ENCODE measurements at regions not wholly inside any gene's neighbourhood (a gene's known extent, or its start where the extent isn't known, plus 50 kb on each side); places are given as distances from the start of the nearest gene placed in this dataset.

- H3K79me2 ChIP-seq (ENCODE audit: insufficient read depth, low read depth, low read length), result no peaks in the 10 kb centered on the region
- no peaks in the 10 kb centered on the region for H3K4me1 ChIP-seq (ENCODE audit: insufficient read depth, low read length, poor library complexity, severe bottlenecking)
- no peaks in the 10 kb centered on the region for H3K36me3 ChIP-seq (ENCODE audit: insufficient read depth, low read length)
- no TSS peak for BruUV-seq (replicated peaks)
- no peak for DNase-seq (ENCODE audit: low spot score)
- no peak overlapping the region for H3K27ac ChIP-seq (ENCODE audit: low read depth, low read length, poor library complexity, severe bottlenecking)
- no peak overlapping the region for H3K4me3 ChIP-seq (ENCODE audit: low read depth, low read length, poor library complexity, severe bottlenecking)
- TF ChIP-seq EZH2phosphoT487 (IDR thresholded peaks at IDR 0.05; ENCODE audit: borderline replicate concordance, low read depth, low read length), result no peak
- TF ChIP-seq, protein P1, sequence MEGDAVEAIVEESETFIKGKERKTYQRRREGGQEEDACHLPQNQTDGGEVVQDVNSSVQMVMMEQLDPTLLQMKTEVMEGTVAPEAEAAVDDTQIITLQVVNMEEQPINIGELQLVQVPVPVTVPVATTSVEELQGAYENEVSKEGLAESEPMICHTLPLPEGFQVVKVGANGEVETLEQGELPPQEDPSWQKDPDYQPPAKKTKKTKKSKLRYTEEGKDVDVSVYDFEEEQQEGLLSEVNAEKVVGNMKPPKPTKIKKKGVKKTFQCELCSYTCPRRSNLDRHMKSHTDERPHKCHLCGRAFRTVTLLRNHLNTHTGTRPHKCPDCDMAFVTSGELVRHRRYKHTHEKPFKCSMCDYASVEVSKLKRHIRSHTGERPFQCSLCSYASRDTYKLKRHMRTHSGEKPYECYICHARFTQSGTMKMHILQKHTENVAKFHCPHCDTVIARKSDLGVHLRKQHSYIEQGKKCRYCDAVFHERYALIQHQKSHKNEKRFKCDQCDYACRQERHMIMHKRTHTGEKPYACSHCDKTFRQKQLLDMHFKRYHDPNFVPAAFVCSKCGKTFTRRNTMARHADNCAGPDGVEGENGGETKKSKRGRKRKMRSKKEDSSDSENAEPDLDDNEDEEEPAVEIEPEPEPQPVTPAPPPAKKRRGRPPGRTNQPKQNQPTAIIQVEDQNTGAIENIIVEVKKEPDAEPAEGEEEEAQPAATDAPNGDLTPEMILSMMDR (conservative IDR thresholded peaks at IDR 0.05; ENCODE audit: low read length), result no peak
- intact Hi-C loops (cut with micrococcal nuclease; ENCODE audit: unreplicated experiment), result no loop called here
- 0 out of 2 replicates have a peak, but pooled peaks cover 8% of the 10 kb centered on the region for H3K9me3 ChIP-seq (ENCODE audit: low read length)
- ChIA-PET POLR2A (no interaction called here), CTCF (ENCODE audit: unreplicated experiment) (no interaction called here)
- H3K9me2 ChIP-seq (ENCODE audit: insufficient read depth, low read length), result no peaks in the 10 kb centered on the region
- no peak overlapping the region for H3K4me2 ChIP-seq (ENCODE audit: low read length)
- no peak overlapping the region for H2AFZ ChIP-seq (ENCODE audit: low read length)
- H4K20me1 ChIP-seq (ENCODE audit: insufficient read depth, low read length), result no peaks in the 10 kb centered on the region
Observed at GRCh38 chr11:133608496-133608895, 76.2 kb upstream of the OPCML start.

- H3K36me3 ChIP-seq (ENCODE audit: insufficient read depth, low read length), result no peaks in the 10 kb centered on the region
- H3K9me2 ChIP-seq (ENCODE audit: insufficient read depth, low read length), result no peaks in the 10 kb centered on the region
- DNase-seq (ENCODE audit: low spot score), result no peak
- H3K4me1 ChIP-seq (ENCODE audit: insufficient read depth, low read length, poor library complexity, severe bottlenecking), result no peaks in the 10 kb centered on the region
- TF ChIP-seq, protein P1 (conservative IDR thresholded peaks at IDR 0.05; ENCODE audit: low read length), result no peak
- no peak for TF ChIP-seq EZH2phosphoT487 (IDR thresholded peaks at IDR 0.05; ENCODE audit: borderline replicate concordance, low read depth, low read length)
- intact Hi-C loops (cut with micrococcal nuclease; ENCODE audit: unreplicated experiment), result no loop called here
- no peak overlapping the region for H2AFZ ChIP-seq (ENCODE audit: low read length)
- CTCF ChIA-PET (ENCODE audit: unreplicated experiment), result no interaction called here
- H3K9me3 ChIP-seq (ENCODE audit: low read length), result 0 out of 2 replicates have a peak, but pooled peaks cover 8% of the 10 kb centered on the region
- H3K79me2 ChIP-seq (ENCODE audit: insufficient read depth, low read depth, low read length), result no peaks in the 10 kb centered on the region
- no peak overlapping the region for H3K4me3 ChIP-seq (ENCODE audit: low read depth, low read length, poor library complexity, severe bottlenecking)
- no peaks in the 10 kb centered on the region for H4K20me1 ChIP-seq (ENCODE audit: insufficient read depth, low read length)
- H3K27ac ChIP-seq (ENCODE audit: low read depth, low read length, poor library complexity, severe bottlenecking), result no peak overlapping the region
- no peak overlapping the region for H3K4me2 ChIP-seq (ENCODE audit: low read length)
- BruUV-seq (replicated peaks), result no TSS peak
- POLR2A ChIA-PET, result no interaction called here
Observed at GRCh38 chr11:133606124-133606523, 73.8 kb upstream of the OPCML start.

GRCh38 chr11:133605482-133605881, 73.2 kb upstream of the OPCML start:
- no peaks in the 10 kb centered on the region for H3K79me2 ChIP-seq (ENCODE audit: insufficient read depth, low read depth, low read length)
- no peak overlapping the region for H3K4me3 ChIP-seq (ENCODE audit: low read depth, low read length, poor library complexity, severe bottlenecking)
- no peaks in the 10 kb centered on the region for H3K36me3 ChIP-seq (ENCODE audit: insufficient read depth, low read length)
- ChIA-PET CTCF (ENCODE audit: unreplicated experiment) (no interaction called here), POLR2A (no interaction called here)
- 0 out of 2 replicates have a peak, but pooled peaks cover 6% of the 10 kb centered on the region for H3K9me3 ChIP-seq (ENCODE audit: low read length)
- TF ChIP-seq EZH2phosphoT487 (IDR thresholded peaks at IDR 0.05; ENCODE audit: borderline replicate concordance, low read depth, low read length), result no peak
- TF ChIP-seq, protein P1 (conservative IDR thresholded peaks at IDR 0.05; ENCODE audit: low read length), result no peak
- no peak overlapping the region for H3K27ac ChIP-seq (ENCODE audit: low read depth, low read length, poor library complexity, severe bottlenecking)
- intact Hi-C loops (cut with micrococcal nuclease; ENCODE audit: unreplicated experiment), result no loop called here
- no peak overlapping the region for H2AFZ ChIP-seq (ENCODE audit: low read length)
- no TSS peak for BruUV-seq (replicated peaks)
- H3K4me1 ChIP-seq (ENCODE audit: insufficient read depth, low read length, poor library complexity, severe bottlenecking), result no peaks in the 10 kb centered on the region
- no peaks in the 10 kb centered on the region for H4K20me1 ChIP-seq (ENCODE audit: insufficient read depth, low read length)
- no peak overlapping the region for H3K4me2 ChIP-seq (ENCODE audit: low read length)
- H3K9me2 ChIP-seq (ENCODE audit: insufficient read depth, low read length), result no peaks in the 10 kb centered on the region
- DNase-seq (ENCODE audit: low spot score), result no peak

Data from OCI-LY7 (cell line).